Stimulated activated CD8-positive, alpha-beta memory T cell treated with anti-CD3 and anti-CD28 coated beads, Interleukin-4, amount 100 ng/mL, for 48 hours (primary cell): ENCODE measurements at regions not wholly inside any gene's neighbourhood (a gene's known extent, or its start where the extent isn't known, plus 50 kb on each side); places are given as distances from the start of the nearest gene placed in this dataset.
"Not testable (repeated sequence)": the region's sequence is repeated elsewhere in the genome, so short reads cannot be mapped to it uniquely, and the experiment has no call there.

Source experiments
- DNase-seq: peaks from one replicate; pipeline ENCODE4 v3.0.0-alpha.2; 2020

DNA sequence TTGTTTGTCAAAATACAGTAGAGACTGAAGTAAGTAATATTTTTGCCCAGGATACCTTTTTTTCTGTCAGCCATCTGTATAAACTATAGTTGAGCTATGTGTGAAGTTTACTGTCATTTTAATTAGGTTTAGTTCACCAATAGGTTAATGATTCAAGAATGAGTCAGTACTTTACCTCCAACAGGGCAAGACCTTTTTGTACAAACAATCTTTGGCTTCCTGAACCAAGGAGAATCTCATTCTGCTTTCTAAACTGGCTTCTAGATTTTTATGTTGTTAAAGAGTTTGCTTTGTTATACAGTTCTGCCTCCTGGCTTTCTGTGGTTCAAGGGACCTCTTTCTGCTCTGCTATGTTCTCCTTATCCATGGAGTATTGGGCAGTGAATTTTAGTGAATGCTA lies 412.0 kb upstream of the NR3C2 start:
- DNase-seq: no peak

DNA sequence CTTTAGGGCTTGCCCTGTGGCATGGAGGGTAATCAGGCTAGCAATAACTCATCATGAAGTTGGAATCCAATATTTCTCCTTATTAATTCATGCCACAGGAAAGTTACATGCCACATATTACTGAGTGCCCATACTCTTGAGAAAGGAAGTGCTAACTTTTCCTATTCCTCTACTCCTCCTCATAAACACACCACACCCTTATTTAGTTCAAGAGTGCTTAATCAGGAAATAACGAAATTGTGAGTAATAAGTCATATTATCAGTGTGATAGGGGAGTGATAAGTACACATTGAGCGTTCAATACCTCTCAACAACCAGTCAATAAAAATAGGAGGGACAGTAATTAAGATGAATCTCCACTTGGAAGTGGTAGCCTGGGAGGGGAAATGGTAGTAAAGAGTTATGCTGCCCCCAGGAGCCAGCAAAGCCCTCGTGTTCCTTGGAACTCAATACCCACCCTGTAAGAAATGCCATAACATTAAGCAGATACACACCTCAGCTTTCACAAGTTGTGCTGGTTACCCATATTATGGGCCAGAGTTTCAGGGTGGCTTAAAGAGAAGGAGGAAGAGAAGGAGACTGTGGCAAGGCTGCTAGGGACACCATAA lies 410.0 kb upstream of the NR3C2 start:
- DNase-seq: no peak

DNA sequence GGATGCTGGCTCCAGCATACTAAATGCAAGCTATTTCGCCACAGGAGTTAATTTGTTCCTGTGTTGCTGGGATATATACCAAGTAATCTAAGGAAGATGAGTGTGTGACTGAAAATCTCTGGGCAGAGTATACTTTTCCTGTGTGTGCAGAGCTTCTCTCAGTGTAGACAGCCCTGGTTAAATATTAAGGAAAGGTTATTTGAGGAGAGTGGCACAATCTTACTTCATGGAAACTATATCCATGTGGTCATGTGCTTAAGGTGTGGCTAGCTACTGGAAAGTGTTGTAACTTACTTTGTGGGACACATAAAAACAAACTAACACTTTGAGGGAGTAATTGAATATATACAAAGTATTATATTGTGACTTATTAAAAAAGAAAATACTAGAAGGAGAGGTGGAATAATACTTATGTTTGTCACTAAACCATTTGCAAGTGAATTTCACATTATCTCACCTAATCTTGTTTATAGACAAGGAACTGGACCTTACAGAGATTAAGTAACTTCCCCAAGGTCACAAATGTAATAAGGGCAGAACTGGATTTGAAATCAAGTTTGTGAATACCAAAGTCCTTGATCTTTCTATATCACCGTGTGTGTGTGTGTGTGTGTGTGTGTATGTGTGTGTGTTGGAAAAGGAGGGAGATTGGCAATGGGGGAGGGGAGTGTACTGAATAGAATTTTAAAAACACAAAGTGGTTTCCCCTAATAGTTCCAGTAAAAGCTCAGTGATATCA lies 408.2 kb upstream of the NR3C2 start:
- DNase-seq: no peak

- no peak for DNase-seq
Measured at GRCh38 chr4:148849581-148849980, 407.4 kb upstream of the NR3C2 start.

GRCh38 chr4:148847544-148848255 lies 405.5 kb upstream of the NR3C2 start:
- no peak for DNase-seq

GRCh38 chr4:148845609-148846008 lies 403.4 kb upstream of the NR3C2 start:
- DNase-seq: no peak

GRCh38 chr4:148843625-148844024 lies 401.4 kb upstream of the NR3C2 start:
- DNase-seq: no peak

GRCh38 chr4:148842843-148843242 lies 400.6 kb upstream of the NR3C2 start:
- DNase-seq: no peak

GRCh38 chr4:148837571-148837970 lies 395.4 kb upstream of the NR3C2 start:
- DNase-seq: not testable (repeated sequence)

GRCh38 chr4:148834804-148835631 lies 392.8 kb upstream of the NR3C2 start:
- DNase-seq: no peak

- DNase-seq: no peak
Measured at GRCh38 chr4:148831945-148832344, 389.7 kb upstream of the NR3C2 start.

DNA sequence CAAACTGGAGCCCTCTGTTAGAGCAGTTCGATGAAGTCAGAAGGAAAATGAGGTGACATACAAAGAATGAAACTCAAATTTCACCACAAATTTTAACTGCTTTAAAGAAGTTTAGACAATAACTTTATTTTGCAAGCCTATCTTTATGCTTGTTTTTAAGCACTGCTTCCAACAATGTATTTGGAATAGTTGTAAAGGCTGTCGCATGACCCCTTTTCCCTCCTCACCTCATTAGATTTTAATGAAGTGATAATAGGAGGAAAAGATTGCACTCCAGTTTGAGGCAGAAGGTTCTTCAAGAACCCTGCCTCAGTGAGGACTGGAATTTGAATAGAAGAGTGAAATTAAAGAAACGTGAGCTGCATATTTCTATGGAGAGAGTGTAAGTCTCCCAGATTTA lies 386.1 kb upstream of the NR3C2 start:
- DNase-seq: no peak

DNA sequence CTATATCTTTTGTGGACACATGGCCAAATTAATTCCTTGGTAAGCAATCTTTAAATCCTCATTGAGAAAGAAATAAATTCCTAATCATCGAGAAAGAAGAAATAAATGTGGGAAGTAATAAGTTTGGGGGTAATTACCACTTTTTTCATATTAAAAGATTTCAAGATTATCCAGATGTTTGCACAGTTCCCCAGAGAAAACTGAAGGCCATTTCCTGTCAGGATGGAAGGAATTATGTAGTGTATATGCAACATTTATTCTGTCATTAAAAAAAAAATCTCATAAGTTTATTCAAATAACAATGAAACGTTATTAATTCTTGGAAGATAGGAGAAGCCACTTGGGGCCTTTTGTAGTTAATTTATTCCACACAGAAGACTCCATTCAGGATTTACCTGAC lies 385.6 kb upstream of the NR3C2 start:
- DNase-seq: no peak

GRCh38 chr4:148823419-148823769 lies 381.2 kb upstream of the NR3C2 start:
- no peak for DNase-seq

- no peak for DNase-seq
Measured at GRCh38 chr4:148822572-148823418, 380.6 kb upstream of the NR3C2 start.

GRCh38 chr4:148814030-148814429 lies 371.8 kb upstream of the NR3C2 start:
- DNase-seq: no peak

DNA sequence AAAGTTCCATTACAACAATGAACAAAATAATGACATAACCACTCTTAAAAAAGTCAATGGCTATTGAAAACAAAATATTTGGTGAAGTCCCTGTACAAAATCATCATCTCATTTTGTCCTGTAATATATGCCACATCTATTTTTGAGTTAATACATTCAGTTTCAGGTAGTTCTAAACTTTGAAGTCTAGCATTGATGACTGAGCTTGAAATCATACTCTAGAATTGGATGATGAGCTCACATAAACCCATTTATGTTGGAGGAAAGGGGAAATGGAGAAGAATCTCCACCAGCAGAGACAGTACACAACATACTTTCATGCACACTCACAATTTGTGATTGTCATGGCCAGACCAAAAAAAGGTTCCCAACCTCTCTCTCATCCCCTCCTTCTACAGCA lies 371.1 kb upstream of the NR3C2 start:
- DNase-seq: no peak

- DNase-seq: no peak
Measured at GRCh38 chr4:148812101-148812500, 369.9 kb upstream of the NR3C2 start.

DNA sequence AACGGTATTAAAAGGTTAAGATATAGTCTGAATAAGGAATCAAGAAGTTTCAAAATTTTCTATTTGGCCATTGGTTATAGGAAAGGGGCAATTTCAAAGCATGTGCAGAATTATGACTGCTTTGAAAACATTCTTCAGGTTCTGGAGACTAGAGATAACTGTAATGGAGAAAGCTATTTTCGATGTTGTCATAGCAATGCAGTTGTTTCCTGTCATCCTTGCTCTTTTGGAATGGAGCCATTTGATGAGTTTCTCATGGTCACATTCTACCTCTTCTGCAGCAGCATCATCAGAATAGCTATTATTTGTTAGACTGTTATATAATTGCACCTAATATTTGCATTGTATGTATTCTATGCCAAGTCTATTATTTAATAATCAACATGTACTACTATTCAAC lies 368.2 kb upstream of the NR3C2 start:
- no peak for DNase-seq

DNA sequence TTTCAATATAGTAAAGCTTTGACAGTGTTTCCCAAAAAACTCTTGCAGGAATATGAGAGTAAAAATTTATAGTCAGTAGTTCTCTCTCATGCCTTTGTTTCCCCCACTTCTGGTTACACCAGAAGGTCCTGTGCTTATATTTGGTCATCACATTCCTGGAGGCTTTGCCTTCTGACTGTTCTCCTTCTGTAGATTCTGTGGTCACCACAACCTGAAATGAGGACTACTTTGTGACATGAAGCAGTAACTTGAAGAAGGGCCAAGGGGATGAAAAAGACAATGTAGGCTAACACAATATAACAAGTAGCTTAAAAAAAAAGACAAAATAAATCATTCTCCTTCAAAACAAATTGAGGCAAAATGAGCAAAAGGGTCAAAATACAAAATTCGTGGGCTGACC lies 366.2 kb upstream of the NR3C2 start:
- DNase-seq: no peak

- DNase-seq: no peak
Measured at GRCh38 chr4:148800940-148801339, 358.7 kb upstream of the NR3C2 start.

DNA sequence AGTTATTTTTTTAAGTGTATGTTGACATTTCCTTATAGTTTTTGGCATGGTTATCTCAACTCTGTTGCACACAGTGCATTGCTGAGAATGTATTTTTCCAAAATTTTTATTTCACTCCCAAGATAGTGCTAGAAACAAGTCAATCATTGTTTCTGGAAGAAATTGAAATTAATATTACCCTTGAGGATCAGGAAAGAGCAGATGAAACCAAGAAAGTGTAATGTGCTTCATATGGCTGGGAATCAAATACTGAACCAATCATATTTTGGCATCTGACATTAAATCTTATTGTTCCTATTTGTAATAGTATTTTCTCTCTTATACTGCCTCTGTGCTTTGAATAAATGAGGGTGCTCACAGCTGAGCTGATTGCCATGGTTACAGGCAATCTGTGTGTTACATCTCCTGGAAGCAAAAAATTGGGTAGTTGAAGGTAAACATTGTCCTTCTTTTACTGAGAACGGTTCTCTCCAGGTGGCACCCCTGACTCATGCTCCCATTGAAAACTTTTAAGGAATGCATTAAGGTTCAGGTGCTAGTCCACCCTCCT lies 358.2 kb upstream of the NR3C2 start:
- DNase-seq: no peak
